CD4-positive, alpha-beta T cell treated with Interleukin-15 for 1 hour (primary cell): ENCODE measurements at regions not wholly inside any gene's neighbourhood (a gene's known extent, or its start where the extent isn't known, plus 50 kb on each side); places are given as distances from the start of the nearest gene placed in this dataset.

ENCODE experiments used
- DNase-seq: peaks from one replicate; pipeline ENCODE4 v3.0.0-alpha.2; 2020

GRCh38 chr15:85943791-85944190 is 135.9 kb upstream of the AGBL1 start:
- no peak for DNase-seq

GRCh38 chr15:85947021-85947420 is 132.7 kb upstream of the AGBL1 start:
- no peak for DNase-seq

GRCh38 chr15:85947936-85948335 is 131.7 kb upstream of the AGBL1 start:
- DNase-seq, result no peak

GRCh38 chr15:85950101-85950500 is 129.6 kb upstream of the AGBL1 start:
- DNase-seq, result no peak

GRCh38 chr15:85954586-85954985 is 125.1 kb upstream of the AGBL1 start:
- no peak for DNase-seq

GRCh38 chr15:85955501-85956391 is 123.9 kb upstream of the AGBL1 start:
- DNase-seq, result no peak

GRCh38 chr15:85956532-85957275 is 123.0 kb upstream of the AGBL1 start:
- DNase-seq, result no peak

GRCh38 chr15:85959611-85960010 is 120.1 kb upstream of the AGBL1 start:
- DNase-seq, result no peak

- DNase-seq, result no peak
These were observed 119.3 kb upstream of the AGBL1 start for GRCh38 chr15:85960381-85960780.

- no peak for DNase-seq
These were observed 117.8 kb upstream of the AGBL1 start for GRCh38 chr15:85961821-85962220.

GRCh38 chr15:85963262-85963760 is 116.4 kb upstream of the AGBL1 start:
- no peak for DNase-seq

- DNase-seq, result no peak
These were observed 115.2 kb upstream of the AGBL1 start for GRCh38 chr15:85964471-85964870.

GRCh38 chr15:85967553-85967952 is 112.1 kb upstream of the AGBL1 start:
- DNase-seq, result no peak

GRCh38 chr15:85972805-85973540 is 106.7 kb upstream of the AGBL1 start:
- DNase-seq, result no peak

GRCh38 chr15:85973584-85974347 is 105.9 kb upstream of the AGBL1 start:
- DNase-seq, result no peak

GRCh38 chr15:85974348-85974705 is 105.3 kb upstream of the AGBL1 start:
- no peak for DNase-seq

- DNase-seq, result no peak
These were observed 104.9 kb upstream of the AGBL1 start for GRCh38 chr15:85974742-85975141.

- DNase-seq, result no peak
These were observed 103.6 kb upstream of the AGBL1 start for GRCh38 chr15:85976102-85976501.

- DNase-seq, result no peak
These were observed 102.7 kb upstream of the AGBL1 start for GRCh38 chr15:85976986-85977385.

- DNase-seq, result no peak
These were observed 102.1 kb upstream of the AGBL1 start for GRCh38 chr15:85977586-85977985.

- DNase-seq, result no peak
These were observed 99.7 kb upstream of the AGBL1 start for GRCh38 chr15:85979929-85980328.

- DNase-seq, result no peak
These were observed 98.7 kb upstream of the AGBL1 start for GRCh38 chr15:85980946-85981345.

- DNase-seq, result no peak
These were observed 95.4 kb upstream of the AGBL1 start for GRCh38 chr15:85984241-85984640.
